GM12892 (cell line): ENCODE measurements at regions not wholly inside any gene's neighbourhood (a gene's known extent, or its start where the extent isn't known, plus 50 kb on each side); places are given as distances from the start of the nearest gene placed in this dataset.

ENCODE experiments used
- DNase-seq: peaks from one replicate; pipeline ENCODE4 v3.0.0; 2011; ENCODE audit not compliant: insufficient read length
- FAIRE-seq: peaks from 2 replicates; lab custom pipeline; 2011; peaks lifted over from hg19 to GRCh38; lab: Jason Lieb, UNC
- POLR2A ChIP-seq: IDR thresholded peaks from 2 replicates; pipeline ENCODE4 v1.6.1; 2011; ENCODE audit warnings: low read depth, low read length, control low read depth
- POLR2AphosphoS5 ChIP-seq: IDR thresholded peaks from 2 replicates; pipeline ENCODE4 v1.6.1; 2011; ENCODE audit warnings: low read depth, low read length, control low read depth
- TAF1 ChIP-seq: IDR thresholded peaks from 2 replicates; pipeline ENCODE4 v1.6.1; 2011; ENCODE audit warnings: low read depth, mild to moderate bottlenecking, control low read depth, low read length, borderline replicate concordance

DNA sequence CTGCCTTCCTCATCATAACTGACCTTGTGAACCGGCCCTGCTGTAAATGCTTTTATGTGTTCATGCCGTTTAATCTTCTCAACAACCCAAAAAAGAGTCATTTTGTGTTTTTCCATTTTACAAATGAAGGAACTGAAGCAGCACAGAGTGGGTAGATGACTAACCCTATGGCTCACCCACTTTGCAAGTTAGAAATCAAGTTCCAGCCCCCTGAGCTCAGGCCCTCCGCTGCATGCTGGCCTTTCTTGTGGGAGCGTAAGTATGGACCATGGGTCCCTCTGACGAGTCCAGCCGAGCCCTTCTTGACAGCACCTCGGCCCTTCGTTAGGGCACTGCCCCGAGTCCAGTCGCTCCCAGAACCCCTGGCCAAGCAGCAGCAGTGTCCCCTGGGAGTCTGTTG lies 194.6 kb downstream of the GLI2 start:
- DNase-seq (no peak), FAIRE-seq (no peak)
- TF ChIP-seq POLR2AphosphoS5 = no peak
- no peak for TF ChIP-seq TAF1

DNA sequence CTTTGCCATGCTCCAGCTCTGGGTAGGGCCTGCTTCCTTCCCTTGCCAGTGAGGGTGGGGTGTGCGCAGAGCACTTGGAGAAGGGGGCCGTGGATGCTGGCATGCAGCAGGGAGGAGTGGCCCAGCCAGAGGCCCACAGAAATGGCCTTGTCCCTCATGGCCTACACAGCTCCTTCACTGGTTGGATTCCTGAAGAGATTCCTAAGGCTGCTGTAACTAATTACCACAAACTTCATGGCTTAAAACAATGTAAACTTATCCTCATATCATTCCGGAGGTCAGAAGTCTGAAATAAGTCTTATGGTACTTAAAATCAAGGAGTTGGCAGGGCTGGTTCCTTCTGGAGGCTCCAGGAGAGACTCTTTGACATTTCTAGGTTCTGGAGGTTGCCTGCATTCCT lies 195.2 kb downstream of the GLI2 start:
- FAIRE-seq (no peak), DNase-seq (no peak)
- TF ChIP-seq POLR2A (no peak), POLR2AphosphoS5 (no peak), TAF1 (no peak)

DNA sequence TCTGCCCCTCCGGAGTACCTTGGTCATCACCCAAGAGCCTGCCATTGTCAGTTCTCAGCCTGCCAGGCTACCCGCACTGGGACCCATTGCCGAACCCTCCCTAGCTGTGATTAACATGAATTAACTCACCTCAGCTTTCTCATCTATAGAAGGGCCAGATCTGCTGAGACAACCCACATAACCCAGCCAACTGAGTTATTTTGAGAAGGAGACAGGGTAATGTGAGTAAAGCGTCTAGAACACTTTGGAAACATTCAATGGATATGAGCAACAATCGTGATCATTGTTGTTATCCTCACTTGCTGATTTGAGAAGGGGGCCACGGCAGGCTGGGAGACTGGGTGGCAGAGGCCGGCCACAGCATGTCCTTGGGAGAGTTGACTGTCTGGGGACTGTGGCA lies 196.8 kb downstream of the GLI2 start:
- DNase-seq (no peak), FAIRE-seq (no peak)
- TF ChIP-seq POLR2A (no peak), TAF1 (no peak), POLR2AphosphoS5 (no peak)

DNA sequence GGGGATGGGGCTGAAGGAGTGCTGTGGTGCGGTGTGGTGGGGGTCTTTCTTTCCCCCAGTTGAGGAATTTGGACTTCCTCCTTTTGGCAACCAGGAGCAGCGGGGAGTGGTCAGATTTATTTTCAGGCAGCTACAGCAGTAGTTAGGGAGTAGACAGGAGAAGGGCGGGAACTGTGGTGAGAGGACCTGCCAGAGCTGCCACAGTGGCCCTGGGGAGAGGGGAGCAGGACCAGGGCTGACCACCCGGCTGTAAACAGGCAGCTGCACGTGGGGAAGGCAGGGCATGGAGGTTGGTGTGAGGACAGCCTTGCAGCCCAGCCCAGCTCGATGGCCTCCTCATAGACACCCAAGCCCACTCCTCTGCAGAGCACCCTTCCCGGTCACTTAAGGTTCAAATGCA lies 197.2 kb downstream of the GLI2 start:
- DNase-seq (no peak), FAIRE-seq (no peak)
- TF ChIP-seq TAF1 (no peak), POLR2AphosphoS5 (no peak), POLR2A (no peak)

DNA sequence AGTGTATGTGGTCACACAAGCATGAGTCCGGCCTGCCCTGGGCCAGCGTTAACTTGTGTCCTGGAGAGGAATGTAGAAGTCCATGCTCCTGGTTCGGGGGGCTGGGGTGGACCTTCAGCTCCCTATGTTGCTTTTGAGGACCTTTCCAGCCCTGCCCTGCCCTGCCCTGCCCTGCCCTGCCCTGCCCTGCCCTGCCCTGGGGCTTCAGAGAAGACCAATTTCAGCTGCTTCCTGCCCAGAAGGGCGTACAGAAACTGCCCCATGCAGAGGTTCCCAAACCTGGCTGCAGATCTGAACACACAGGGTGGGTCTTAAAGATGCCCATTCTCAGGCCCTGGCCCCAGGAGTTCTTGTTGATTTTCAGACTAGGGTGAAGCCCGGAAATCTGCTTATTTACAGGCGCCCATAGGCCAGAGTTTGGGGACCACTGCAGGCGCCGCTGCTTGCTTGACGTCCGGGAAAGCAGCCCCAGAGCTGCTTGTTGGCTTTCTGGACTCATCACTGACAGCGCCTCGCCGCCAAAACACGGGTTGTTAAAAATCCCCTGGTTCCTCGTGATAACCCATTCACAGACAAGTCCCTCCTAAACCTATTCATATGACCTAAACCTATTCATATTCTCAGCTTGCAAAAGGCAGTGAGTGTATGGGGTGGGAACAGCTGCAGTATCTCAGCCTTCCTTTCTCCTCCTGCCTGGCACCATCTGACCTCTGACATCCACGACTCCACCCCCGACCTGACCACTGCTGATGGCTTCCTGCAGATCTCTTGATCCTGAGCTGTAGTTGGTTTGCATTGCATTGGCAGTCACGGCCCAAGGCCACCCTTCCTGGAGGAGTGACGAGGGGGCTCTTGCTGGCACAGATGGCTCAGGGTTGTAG lies 198.3 kb downstream of the GLI2 start:
- TF ChIP-seq TAF1 = no peak
- TF ChIP-seq POLR2AphosphoS5 = no peak
- no peak for TF ChIP-seq POLR2A
- DNase-seq (no peak), FAIRE-seq (no peak)

DNA sequence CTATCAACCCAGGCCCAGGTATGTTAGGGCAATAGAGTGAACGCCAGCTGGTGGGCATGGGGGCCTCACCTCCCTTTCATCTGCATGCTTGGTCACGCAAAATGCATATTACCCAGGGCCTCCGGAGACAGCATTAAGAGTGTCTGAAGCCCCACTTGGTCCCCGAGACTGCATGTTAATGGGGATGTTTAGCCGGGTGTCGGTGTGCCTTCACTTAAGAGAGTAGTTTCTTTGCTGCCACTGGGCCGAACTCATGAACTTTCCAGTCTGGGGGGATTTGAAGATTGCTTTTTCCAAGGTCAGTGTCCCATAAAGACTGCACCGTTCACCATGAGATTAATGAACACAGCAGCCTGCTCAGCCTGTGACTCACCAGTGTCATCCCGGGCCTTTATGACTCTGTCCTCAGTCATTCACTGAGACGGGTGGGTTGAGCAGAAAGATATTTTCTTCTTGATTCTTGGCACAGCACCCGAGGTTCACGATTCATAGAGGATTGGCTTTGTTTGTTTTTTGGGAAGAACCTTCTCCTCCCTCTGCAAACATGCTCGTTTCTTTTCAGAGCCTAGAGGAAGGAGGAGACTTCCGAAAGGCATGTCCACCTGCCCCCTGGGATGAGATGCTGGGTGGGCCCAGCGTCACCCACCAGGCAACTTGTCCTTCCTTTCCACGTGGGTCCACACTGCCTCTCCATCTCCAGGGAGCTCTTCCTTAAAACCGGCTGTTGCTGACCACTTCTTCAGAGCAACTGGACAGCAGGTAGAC lies 199.1 kb downstream of the GLI2 start:
- DNase-seq (no peak), FAIRE-seq (no peak)
- TF ChIP-seq POLR2A = no peak

DNA sequence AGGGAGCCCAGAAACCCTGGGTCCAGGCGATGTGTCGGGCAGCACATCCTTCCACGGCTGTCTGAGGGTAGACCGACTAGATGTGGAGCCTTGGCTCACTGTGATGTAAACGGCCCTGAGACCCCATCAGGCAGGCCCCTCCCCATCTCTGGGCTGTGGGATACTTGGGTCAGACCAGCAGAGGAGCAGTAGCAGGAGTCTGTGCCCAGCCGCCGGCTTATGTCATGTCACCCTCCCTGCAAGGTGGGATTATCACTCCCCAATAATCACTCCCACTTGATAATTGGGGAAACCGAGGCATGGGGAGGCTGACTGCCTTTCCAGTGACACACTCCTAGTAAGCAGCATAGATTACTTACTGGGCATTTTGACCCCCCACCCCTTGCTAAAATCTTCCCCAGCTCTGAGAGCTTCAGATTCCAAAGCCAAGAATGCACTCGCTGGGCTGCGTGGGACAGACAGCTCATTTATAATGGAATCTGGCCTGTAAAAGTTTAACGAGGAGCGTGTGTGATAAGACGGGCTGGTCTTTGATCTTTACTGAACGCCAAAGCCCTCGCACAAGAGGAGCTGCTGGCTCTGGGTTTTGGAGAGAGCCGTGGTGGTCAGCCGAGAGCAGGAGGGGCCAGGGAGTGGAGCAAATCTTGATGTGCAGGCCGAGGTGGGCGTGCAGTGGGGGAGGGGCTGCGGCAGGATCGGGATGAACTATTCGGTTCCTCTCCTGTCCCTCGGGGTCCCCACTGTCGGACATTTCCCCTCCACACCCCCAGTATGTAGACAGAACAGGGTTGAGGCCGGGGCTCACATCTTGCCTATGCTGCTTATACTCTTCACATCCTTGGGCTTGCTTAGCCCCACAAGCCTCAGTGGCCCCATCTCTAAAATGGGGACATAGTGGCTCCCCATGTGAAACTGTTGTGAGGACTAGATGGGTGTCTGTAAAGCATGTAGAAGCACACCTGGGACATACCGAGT lies 200.0 kb downstream of the GLI2 start:
- TF ChIP-seq POLR2A = no peak
- no peak for TF ChIP-seq POLR2AphosphoS5
- TF ChIP-seq TAF1 = no peak
- DNase-seq = no peak
- no peak for FAIRE-seq

DNA sequence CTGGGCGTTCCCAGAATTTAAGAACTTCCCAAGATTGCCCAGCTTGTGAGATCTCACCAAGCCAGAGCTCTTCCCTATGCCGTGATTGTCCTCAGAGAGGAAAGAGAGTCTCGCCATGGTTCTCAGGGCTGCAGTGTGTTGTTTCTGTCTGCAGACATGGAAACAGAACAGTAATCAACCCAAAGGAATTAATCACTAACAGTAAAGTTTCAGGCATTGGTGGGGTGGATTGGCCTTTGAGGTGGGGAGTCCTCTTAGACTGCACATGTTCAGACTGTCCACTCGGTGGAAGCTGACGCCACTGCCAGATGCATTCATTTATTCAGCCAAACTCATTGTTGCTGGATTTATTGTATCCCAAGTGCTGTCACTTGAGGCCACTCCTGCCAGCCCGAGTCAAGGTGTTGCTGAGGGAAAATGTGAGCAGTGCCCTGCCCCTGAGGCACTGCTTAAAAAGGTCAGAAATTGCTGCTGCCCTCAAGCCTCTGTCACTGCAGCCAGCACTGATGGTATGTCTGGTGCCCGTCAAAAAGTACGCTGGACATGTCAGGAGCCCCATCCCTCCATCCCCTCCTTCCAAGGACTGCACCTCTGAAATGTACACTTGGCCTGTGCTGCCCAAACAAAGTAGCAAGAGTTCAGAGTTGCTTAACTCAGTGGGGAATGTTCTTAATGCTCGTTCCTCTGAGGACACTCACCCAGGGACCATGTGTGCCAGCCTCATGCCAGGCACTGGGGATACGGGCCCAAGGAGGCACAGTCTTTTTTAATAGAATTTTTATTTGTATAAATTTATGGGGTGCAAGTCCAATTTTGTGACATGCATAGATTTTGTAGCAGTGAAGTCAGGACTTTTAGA lies 201.0 kb downstream of the GLI2 start:
- FAIRE-seq = no peak
- no peak for DNase-seq
- TF ChIP-seq TAF1 (no peak), POLR2AphosphoS5 (no peak)

DNA sequence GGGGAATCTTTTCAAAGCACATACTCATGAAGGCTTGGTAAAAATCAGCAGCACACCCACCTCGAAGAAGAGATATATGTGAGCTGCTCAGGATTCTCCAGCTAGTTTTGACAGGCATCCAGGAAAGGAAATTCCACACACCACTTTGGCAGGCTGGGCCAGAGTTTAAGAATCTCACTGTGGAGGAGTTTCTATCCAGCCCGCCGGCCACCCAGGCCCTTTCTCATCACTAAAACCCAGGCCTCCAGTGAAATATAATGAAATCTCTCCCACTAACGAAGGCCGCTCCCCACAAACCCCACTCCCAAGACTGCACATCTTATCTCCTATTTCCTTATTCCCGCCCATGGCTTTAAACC lies 202.0 kb downstream of the GLI2 start:
- TF ChIP-seq TAF1 (no peak), POLR2AphosphoS5 (no peak), POLR2A (no peak)
- no peak for FAIRE-seq
- no peak for DNase-seq

DNA sequence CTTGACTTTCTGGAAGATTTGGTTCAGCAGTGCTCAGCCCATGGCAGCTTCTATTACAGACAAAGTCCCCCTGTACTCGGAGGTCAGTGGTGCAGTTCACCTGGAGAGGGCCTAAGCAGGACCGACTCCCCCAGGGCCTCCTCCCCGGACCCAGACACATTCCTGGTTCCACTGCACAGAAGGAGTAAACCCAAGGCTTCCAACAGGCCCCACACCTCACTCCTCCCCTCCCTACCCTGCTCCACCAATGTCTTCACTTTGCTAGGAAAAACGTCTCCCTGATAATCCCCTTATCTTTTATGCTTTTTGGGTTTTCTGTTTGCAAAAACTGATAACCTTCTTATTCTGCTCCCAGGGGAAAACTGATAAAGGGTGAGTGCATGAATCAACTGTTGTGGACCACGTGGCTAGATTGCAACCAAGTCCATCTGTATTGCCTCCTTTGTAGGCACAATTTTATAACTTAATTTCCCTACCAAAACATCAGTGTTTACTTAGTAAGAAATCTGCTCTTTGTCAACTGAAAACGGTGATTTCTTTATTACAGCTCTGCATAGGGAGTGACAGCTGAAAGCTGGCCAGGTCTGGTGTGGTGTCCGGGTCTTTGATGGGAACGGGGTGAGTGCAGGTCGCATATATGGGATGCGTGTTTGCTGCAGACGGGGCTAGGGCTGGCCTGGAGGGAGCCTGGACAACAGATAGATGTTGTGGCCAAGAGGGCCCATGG lies 202.5 kb downstream of the GLI2 start:
- FAIRE-seq = no peak
- no peak for TF ChIP-seq POLR2A
- TF ChIP-seq TAF1 = no peak
- no peak for TF ChIP-seq POLR2AphosphoS5
- no peak for DNase-seq
